Astrocyte (in vitro differentiated cells and primary cell): ENCODE measurements at regions not wholly inside any gene's neighbourhood (a gene's known extent, or its start where the extent isn't known, plus 50 kb on each side); places are given as distances from the start of the nearest gene placed in this dataset.
A peak's percentile ranks its signal among the peaks of the same experiment; 100 is the strongest.
"Not testable (repeated sequence)": the region's sequence is repeated elsewhere in the genome, so short reads cannot be mapped to it uniquely, and the experiment has no call there.

Source experiments
- DNase-seq: peaks from one replicate; pipeline ENCODE4 v3.0.0-alpha.2; 2010; ENCODE audit warnings: low read depth
- FAIRE-seq: peaks from 2 replicates; lab custom pipeline; 2011; peaks lifted over from hg19 to GRCh38; lab: Jason Lieb, UNC
- H2AFZ ChIP-seq: 2 replicates; pipeline ENCODE4 v1.6.0; 2012; ENCODE audit warnings: low read depth, low read length, inconsistent platforms
- H3K27ac ChIP-seq: 2 replicates; pipeline ENCODE4 v1.5.1; 2011; ENCODE audit warnings: low read depth, low read length, inconsistent platforms
- H3K27me3 ChIP-seq: 2 replicates; pipeline ENCODE4 v1.6.0; 2011; ENCODE audit warnings: low read length, inconsistent platforms; ENCODE audit not compliant: insufficient read depth
- H3K36me3 ChIP-seq: 2 replicates; pipeline ENCODE4 v1.5.1; 2011; ENCODE audit warnings: low read length, inconsistent platforms; ENCODE audit not compliant: insufficient read depth
- H3K4me1 ChIP-seq: 2 replicates; pipeline ENCODE4 v1.5.1; 2011; ENCODE audit warnings: low read length, inconsistent platforms; ENCODE audit not compliant: insufficient read depth
- H3K4me2 ChIP-seq: 2 replicates; pipeline ENCODE4 v1.6.0; 2012; ENCODE audit warnings: low read length, inconsistent platforms
- H3K4me3 ChIP-seq: 2 replicates; pipeline ENCODE4 v1.5.1; 2011; ENCODE audit warnings: low read depth, mild to moderate bottlenecking, low read length, inconsistent platforms; ENCODE audit not compliant: insufficient read depth
- H3K79me2 ChIP-seq: 2 replicates; pipeline ENCODE4 v1.6.0; 2012; ENCODE audit warnings: mild to moderate bottlenecking, low read length, inconsistent platforms; ENCODE audit not compliant: insufficient read depth
- H3K9ac ChIP-seq: 2 replicates; pipeline ENCODE4 v1.6.0; 2012; ENCODE audit warnings: mild to moderate bottlenecking, low read length, inconsistent platforms
- H3K9me3 ChIP-seq: 2 replicates; pipeline ENCODE4 v1.5.1; 2012; ENCODE audit warnings: low read depth, mild to moderate bottlenecking, low read length, inconsistent platforms; ENCODE audit not compliant: insufficient read depth
- H4K20me1 ChIP-seq: 2 replicates; pipeline ENCODE4 v1.6.0; 2012; ENCODE audit warnings: low read length, inconsistent platforms; ENCODE audit not compliant: insufficient read depth
- H3K27ac Mint-ChIP-seq: one replicate; pipeline ENCODE4 v1.8.0; 2021; ENCODE audit warnings: mild to moderate bottlenecking, mixed read lengths; ENCODE audit not compliant: unreplicated experiment
- H3K27me3 Mint-ChIP-seq: one replicate; pipeline ENCODE4 v1.8.0; 2021; ENCODE audit warnings: low read depth, mixed read lengths; ENCODE audit not compliant: unreplicated experiment
- H3K36me3 Mint-ChIP-seq: one replicate; pipeline ENCODE4 v1.8.0; 2021; ENCODE audit warnings: low read depth, mixed read lengths; ENCODE audit not compliant: unreplicated experiment
- H3K4me1 Mint-ChIP-seq: one replicate; pipeline ENCODE4 v1.8.0; 2021; ENCODE audit warnings: low read depth, mixed read lengths; ENCODE audit not compliant: unreplicated experiment
- H3K4me3 Mint-ChIP-seq: one replicate; pipeline ENCODE4 v1.8.0; 2021; ENCODE audit warnings: mild to moderate bottlenecking, moderate library complexity, mixed read lengths; ENCODE audit not compliant: unreplicated experiment
- H3K9me3 Mint-ChIP-seq: one replicate; pipeline ENCODE4 v1.8.0; 2021; ENCODE audit warnings: mild to moderate bottlenecking, mixed read lengths; ENCODE audit not compliant: unreplicated experiment
- EZH2 ChIP-seq: IDR thresholded peaks from 2 replicates; pipeline ENCODE4 v1.6.1; 2012; ENCODE audit warnings: mild to moderate bottlenecking, low read length, inconsistent platforms; ENCODE audit not compliant: insufficient read depth
- TF ChIP-seq, protein P1 (sequence below): IDR thresholded peaks from 2 replicates; pipeline ENCODE4 v1.5.1; 2011; ENCODE audit warnings: low read depth, mild to moderate bottlenecking, inconsistent platforms, low read length, moderate library complexity; ENCODE audit not compliant: insufficient read depth

DNA sequence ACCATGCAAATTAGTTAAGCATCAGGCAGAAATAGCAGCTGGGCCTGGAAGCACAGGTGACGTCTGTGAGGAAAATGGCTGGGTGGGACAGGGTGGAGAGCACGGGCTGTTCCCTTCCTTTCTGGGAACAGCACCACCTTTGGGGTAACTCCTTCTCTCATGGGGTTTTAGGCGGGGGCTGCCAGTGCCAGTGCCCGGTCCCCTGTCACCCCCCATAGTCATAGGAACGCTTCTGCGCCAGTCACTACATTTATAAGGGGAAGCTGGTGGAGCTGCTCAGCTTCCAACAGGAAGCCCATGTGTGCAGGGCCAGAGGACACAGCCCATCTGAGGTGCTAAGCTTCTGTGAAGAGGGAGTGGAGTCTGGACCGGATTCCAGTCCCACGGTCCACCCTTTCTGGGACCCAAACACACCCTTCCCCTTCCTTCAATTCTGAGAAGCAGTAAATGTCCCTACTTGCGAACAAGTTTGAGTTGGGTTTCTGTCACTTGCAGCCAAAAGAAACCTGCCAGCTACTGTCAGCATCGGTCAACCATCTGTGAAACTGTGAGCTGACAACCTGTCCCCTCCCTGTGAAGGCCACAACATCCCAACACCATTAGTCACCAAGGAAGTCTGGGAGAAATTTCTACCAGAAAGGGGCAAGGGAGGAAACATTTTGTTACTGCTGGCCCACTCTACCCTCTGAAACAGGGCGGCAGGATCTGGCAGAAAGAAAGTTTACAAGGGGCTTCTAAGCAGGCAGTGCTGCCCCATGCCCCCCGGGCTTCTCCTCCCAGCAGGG lies 86.0 kb upstream of the AMZ2 start:
- H3K9me3 ChIP-seq = no peaks in the 10 kb centered on the region
- no peaks in the 10 kb centered on the region for H4K20me1 ChIP-seq
- H2AFZ ChIP-seq = peak overlapping the region; percentile 26
- Mint-ChIP-seq H3K27me3 (peaks cover 2% of the 10 kb centered on the region), H3K4me3 (no peak overlapping the region), H3K9me3 (no peaks in the 10 kb centered on the region), H3K36me3 (no peaks in the 10 kb centered on the region), H3K27ac (no peak overlapping the region), H3K4me1 (no peaks in the 10 kb centered on the region)
- FAIRE-seq = no peak
- H3K27ac ChIP-seq = no peak overlapping the region
- H3K27me3 ChIP-seq = no peaks in the 10 kb centered on the region
- no peaks in the 10 kb centered on the region for H3K4me1 ChIP-seq
- no peaks in the 10 kb centered on the region for H3K36me3 ChIP-seq
- no peaks in the 10 kb centered on the region for H3K79me2 ChIP-seq
- no peak for DNase-seq
- TF ChIP-seq, protein P1, sequence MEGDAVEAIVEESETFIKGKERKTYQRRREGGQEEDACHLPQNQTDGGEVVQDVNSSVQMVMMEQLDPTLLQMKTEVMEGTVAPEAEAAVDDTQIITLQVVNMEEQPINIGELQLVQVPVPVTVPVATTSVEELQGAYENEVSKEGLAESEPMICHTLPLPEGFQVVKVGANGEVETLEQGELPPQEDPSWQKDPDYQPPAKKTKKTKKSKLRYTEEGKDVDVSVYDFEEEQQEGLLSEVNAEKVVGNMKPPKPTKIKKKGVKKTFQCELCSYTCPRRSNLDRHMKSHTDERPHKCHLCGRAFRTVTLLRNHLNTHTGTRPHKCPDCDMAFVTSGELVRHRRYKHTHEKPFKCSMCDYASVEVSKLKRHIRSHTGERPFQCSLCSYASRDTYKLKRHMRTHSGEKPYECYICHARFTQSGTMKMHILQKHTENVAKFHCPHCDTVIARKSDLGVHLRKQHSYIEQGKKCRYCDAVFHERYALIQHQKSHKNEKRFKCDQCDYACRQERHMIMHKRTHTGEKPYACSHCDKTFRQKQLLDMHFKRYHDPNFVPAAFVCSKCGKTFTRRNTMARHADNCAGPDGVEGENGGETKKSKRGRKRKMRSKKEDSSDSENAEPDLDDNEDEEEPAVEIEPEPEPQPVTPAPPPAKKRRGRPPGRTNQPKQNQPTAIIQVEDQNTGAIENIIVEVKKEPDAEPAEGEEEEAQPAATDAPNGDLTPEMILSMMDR = no peak
- no peak for TF ChIP-seq EZH2
- H3K4me2 ChIP-seq = peak overlapping the region; percentile 12
- no peak overlapping the region for H3K9ac ChIP-seq
- no peak overlapping the region for H3K4me3 ChIP-seq

DNA sequence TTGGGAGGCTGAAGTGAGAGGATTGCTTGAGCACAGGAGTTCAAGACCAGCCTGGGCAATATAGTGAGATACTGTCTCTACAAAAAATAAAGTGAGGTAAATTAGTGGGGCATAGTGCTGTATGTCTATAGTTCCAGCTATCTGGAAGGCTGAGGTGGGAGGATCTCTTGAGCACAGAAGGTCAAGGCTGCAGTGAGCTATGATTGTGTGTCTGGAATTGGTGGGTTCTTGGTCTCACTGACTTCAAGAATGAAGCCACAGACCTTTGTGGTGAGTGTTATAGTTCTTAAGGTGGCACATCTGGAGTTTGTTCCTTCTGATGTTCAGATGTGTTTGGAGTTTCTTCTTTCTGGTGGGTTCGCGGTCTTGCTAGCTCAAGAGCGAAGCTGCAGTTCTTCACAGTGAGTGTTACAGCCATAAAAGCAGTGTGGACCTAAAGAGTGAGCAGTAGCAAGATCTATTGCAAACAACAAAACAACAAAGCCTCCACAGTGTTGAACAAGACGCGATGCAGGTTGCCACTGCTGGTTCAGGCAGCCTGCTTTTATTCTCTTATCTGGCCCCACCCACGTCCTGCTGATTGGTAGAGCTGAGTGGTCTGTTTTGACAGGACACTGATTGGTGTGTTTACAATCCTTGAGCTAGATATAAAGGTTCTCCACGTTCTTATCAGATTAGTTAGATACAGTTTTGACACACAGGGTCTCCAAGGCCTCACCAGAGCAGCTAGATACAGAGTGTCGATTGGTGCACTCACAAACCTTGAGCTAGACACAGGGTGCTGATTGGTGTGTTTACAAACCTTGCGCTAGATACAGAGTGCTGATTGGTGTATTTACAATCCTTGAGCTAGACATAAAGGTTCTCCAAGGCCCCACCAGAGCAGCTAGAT lies 79.3 kb upstream of the AMZ2 start:
- not testable (repeated sequence) for H3K4me2 ChIP-seq, H3K4me3 Mint-ChIP-seq, H3K27me3 Mint-ChIP-seq, H3K79me2 ChIP-seq, H3K9me3 ChIP-seq, H3K9ac ChIP-seq, FAIRE-seq, H3K4me3 ChIP-seq, H3K27me3 ChIP-seq, DNase-seq, H2AFZ ChIP-seq, H3K4me1 Mint-ChIP-seq, H3K27ac ChIP-seq, H4K20me1 ChIP-seq, H3K36me3 ChIP-seq, H3K9me3 Mint-ChIP-seq, H3K27ac Mint-ChIP-seq, H3K36me3 Mint-ChIP-seq, H3K4me1 ChIP-seq

DNA sequence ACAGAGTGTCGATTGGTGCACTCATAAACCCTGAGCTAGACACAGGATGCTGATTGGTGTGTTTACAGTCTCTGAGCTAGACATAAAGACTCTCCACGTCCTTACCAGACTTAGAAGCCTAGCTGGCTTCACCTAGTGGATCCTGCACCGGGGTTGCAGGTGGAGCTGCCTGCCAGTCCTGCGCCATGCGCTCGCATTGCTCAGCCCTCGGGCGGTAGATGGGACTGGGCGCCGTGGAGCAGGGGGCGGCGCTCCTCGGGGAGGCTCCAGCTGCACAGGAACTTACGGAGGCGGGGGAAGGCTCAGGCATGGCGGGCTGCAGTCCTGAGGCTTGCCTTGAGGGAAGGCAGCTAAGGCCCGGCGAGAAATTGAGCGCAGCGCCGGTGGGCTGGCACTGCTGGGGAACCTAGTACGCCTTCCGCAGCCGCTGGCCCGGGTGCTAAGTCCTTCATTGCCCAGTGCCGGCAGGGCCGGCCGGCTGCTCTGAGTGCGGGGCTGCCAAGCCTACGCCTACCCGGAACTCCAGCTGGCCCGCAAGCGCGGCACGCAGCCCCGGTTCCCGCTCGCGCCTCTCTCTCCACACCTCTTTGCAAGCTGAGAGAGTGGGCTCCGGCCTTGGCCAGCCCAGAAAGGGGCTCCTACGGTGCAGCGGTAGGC lies 78.5 kb upstream of the AMZ2 start:
- FAIRE-seq, H3K27me3 ChIP-seq, H3K4me1 Mint-ChIP-seq, H2AFZ ChIP-seq, H3K4me1 ChIP-seq, H4K20me1 ChIP-seq, H3K4me3 ChIP-seq, DNase-seq, H3K4me3 Mint-ChIP-seq, H3K4me2 ChIP-seq, H3K27ac Mint-ChIP-seq, H3K9ac ChIP-seq, H3K36me3 Mint-ChIP-seq, H3K79me2 ChIP-seq, H3K36me3 ChIP-seq, H3K9me3 ChIP-seq, H3K9me3 Mint-ChIP-seq, H3K27ac ChIP-seq: not testable (repeated sequence)
- H3K27me3 Mint-ChIP-seq = peaks cover 13% of the 10 kb centered on the region
